GM23338 (cell line): ENCODE measurements at regions not wholly inside any gene's neighbourhood (a gene's known extent, or its start where the extent isn't known, plus 50 kb on each side); places are given as distances from the start of the nearest gene placed in this dataset.

Experiments
- ATAC-seq: fragments of 200-7000 bp; cut with Tn5 transposase; 3 replicates; pipeline ENCODE4 v1.9.1; 2020
- DNase-seq: peaks from one replicate; pipeline ENCODE4 v3.0.0-alpha.2; 2015; ENCODE audit warnings: low spot score
- H2AFZ ChIP-seq: fragments of 200-600 bp; sonication (generic); 2 replicates; pipeline ENCODE4 v1.8.0; 2016; ENCODE audit warnings: antibody characterized with exemption, mild to moderate bottlenecking, moderate library complexity
- H3F3A ChIP-seq: fragments of 200-600 bp; sonication (generic); replicated peaks from 2 replicates; pipeline ENCODE4 v1.8.0; 2017; ENCODE audit warnings: antibody characterized with exemption, mixed run types, low read depth
- H3K27ac ChIP-seq: fragments of 200-600 bp; sonication (generic); 2 replicates; pipeline ENCODE4 v1.6.1; 2016; ENCODE audit warnings: low read depth
- H3K27me3 ChIP-seq: fragments of 200-600 bp; sonication (generic); 2 replicates; pipeline ENCODE4 v1.8.0; 2016; ENCODE audit warnings: mild to moderate bottlenecking, mixed run types, moderate library complexity; ENCODE audit not compliant: insufficient read depth
- H3K36me3 ChIP-seq: fragments of 200-600 bp; sonication (generic); 2 replicates; pipeline ENCODE4 v1.8.0; 2016; ENCODE audit warnings: mild to moderate bottlenecking; ENCODE audit not compliant: insufficient read depth
- H3K4me1 ChIP-seq: fragments of 200-600 bp; sonication (generic); 2 replicates; pipeline ENCODE4 v1.8.0; 2016; ENCODE audit warnings: mild to moderate bottlenecking, moderate library complexity; ENCODE audit not compliant: insufficient read depth
- H3K4me2 ChIP-seq: fragments of 200-600 bp; sonication (generic); 2 replicates; pipeline ENCODE4 v1.7.1; 2017; ENCODE audit warnings: mixed run types
- H3K4me3 ChIP-seq: fragments of 200-600 bp; sonication (generic); 2 replicates; pipeline ENCODE4 v1.6.1; 2016; ENCODE audit warnings: mixed run types
- H3K79me2 ChIP-seq: fragments of 200-600 bp; sonication (generic); replicated peaks from 2 replicates; pipeline ENCODE4 v1.8.0; 2017; ENCODE audit warnings: mild to moderate bottlenecking; ENCODE audit not compliant: insufficient read depth
- H3K9me2 ChIP-seq: fragments of 200-600 bp; sonication (generic); 2 replicates; pipeline ENCODE4 v1.8.0; 2017; ENCODE audit not compliant: insufficient read depth
- H4K20me1 ChIP-seq: fragments of 200-600 bp; sonication (generic); replicated peaks from 2 replicates; pipeline ENCODE4 v1.8.0; 2017; ENCODE audit warnings: mild to moderate bottlenecking; ENCODE audit not compliant: insufficient read depth
- H3K27ac Mint-ChIP-seq: 2 replicates; pipeline ENCODE4 v1.8.0; 2020; ENCODE audit warnings: inconsistent platforms, mild to moderate bottlenecking, moderate library complexity, mixed read lengths
- H3K27me3 Mint-ChIP-seq: 3 replicates; pipeline ENCODE4 v1.8.0; 2022; ENCODE audit warnings: low read depth, mild to moderate bottlenecking, moderate library complexity, mixed read lengths, inconsistent platforms; ENCODE audit not compliant: insufficient read depth, poor library complexity
- H3K36me3 Mint-ChIP-seq: 3 replicates; pipeline ENCODE4 v1.8.0; 2021; ENCODE audit warnings: low read depth, mild to moderate bottlenecking, inconsistent platforms, moderate library complexity, mixed read lengths
- H3K4me1 Mint-ChIP-seq: 3 replicates; pipeline ENCODE4 v1.8.0; 2020; ENCODE audit warnings: mild to moderate bottlenecking, inconsistent platforms, mixed read lengths
- H3K4me3 Mint-ChIP-seq: 3 replicates; pipeline ENCODE4 v1.8.0; 2021; ENCODE audit warnings: moderate library complexity, mild to moderate bottlenecking, inconsistent platforms, mixed read lengths
- H3K9me3 Mint-ChIP-seq: 3 replicates; pipeline ENCODE4 v1.8.0; 2020; ENCODE audit warnings: moderate library complexity, mild to moderate bottlenecking, inconsistent platforms, mixed read lengths
- CTCF ChIP-seq, 2 experiments: fragments of 200-600 bp in 1 of 2; sonication (generic) in 1 of 2; conservative IDR thresholded peaks; 2 replicates each; pipeline versions ENCODE4 v1.5.1 to v1.6.1; 2016 to 2017; ENCODE audit warnings: antibody characterized with exemption in 2 of 2, low read depth in 2 of 2, mild to moderate bottlenecking in 2 of 2, moderate library complexity in 1 of 2
- STAT1 ChIP-seq: IDR thresholded peaks from one replicate; pipeline ENCODE4 v1.6.1; 2016; ENCODE audit warnings: antibody characterized with exemption; ENCODE audit not compliant: unreplicated experiment
- ZNF462 ChIP-seq: fragments of 250-450 bp; sonication (Bioruptor Pico); IDR thresholded peaks from 2 replicates; pipeline ENCODE4 v1.5.0; 2020; ENCODE audit warnings: mild to moderate bottlenecking, moderate library complexity

- peak; percentile 90 for ATAC-seq
- Histone ChIP-seq H3K79me2 (no peaks in the 10 kb centered on the region), H3K4me2 (no peak overlapping the region), H3K9me2 (no peaks in the 10 kb centered on the region), H3K4me1 (no peaks in the 10 kb centered on the region), H2AFZ (peak overlapping the region; percentile 1; the same call in 1 of the 2 replicates), H3K36me3 (no peaks in the 10 kb centered on the region), H3K27me3 (no peaks in the 10 kb centered on the region), H3F3A (no peaks in the 10 kb centered on the region), H4K20me1 (no peaks in the 10 kb centered on the region), H3K4me3 (no peak overlapping the region), H3K27ac (no peak overlapping the region)
- no peak overlapping the region for H3K4me3 Mint-ChIP-seq
- H3K36me3 Mint-ChIP-seq = no peaks in the 10 kb centered on the region
- DNase-seq = peak; percentile 60
- H3K4me1 Mint-ChIP-seq = peaks cover 7% of the 10 kb centered on the region; the same call in 1 of the 3 replicates
- no peak overlapping the region for H3K27ac Mint-ChIP-seq
- TF ChIP-seq STAT1 = no peak
- TF ChIP-seq CTCF (conservative IDR thresholded peaks at IDR 0.05; ENCODE audit: low read depth in 2 of 2) = peak; percentile 56 to 74
- TF ChIP-seq ZNF462 (CRISPR knock-in tag) = no peak
- no peaks in the 10 kb centered on the region for H3K27me3 Mint-ChIP-seq
- H3K9me3 Mint-ChIP-seq = no peaks in the 10 kb centered on the region
Observed at GRCh38 chr9:19946441-19947109, 157.7 kb upstream of the SLC24A2 start.
